ENCODE measurements at regions not wholly inside any gene's neighbourhood (a gene's known extent, or its start where the extent isn't known, plus 50 kb on each side); places are given as distances from the start of the nearest gene placed in this dataset.
A peak's percentile ranks its signal among the peaks of the same experiment; 100 is the strongest.

GRCh38 chr6:170186941-170187668 lies 103.8 kb downstream of the DLL1 start:
- no peak overlapping the region for H2AFZ ChIP-seq (ENCODE audit: low read length)
- FAIRE-seq = no peak
- POLR2A ChIA-PET (ENCODE audit: partially characterized antibody) = no interaction called here

More at GRCh38 chr6:170186941-170187668, 103.8 kb downstream of the DLL1 start:
- Histone ChIP-seq H3K23ac (ENCODE audit: insufficient read length) (no peak overlapping the region), H3K4me2 (ENCODE audit: insufficient read depth in 1 of 2, low read depth in 2 of 2, low read length in 2 of 2) (no peak overlapping the region), H2BK20ac (ENCODE audit: low read length) (no peak overlapping the region), H3K79me1 (ENCODE audit: low read depth, low read length) (no peaks in the 10 kb centered on the region), H3K27me3 (replicated peaks in 1 of 4; ENCODE audit: control insufficient read depth in 3 of 4, extremely low read depth in 1 of 4, insufficient read depth in 3 of 4, low read length in 3 of 4) (0 out of 7 replicates have a peak, but pooled peaks cover 0 to 2% (median 0%) of the 10 kb centered on the region in 4 experiments), H3K4me3 (ENCODE audit: extremely low read depth in 1 of 4, insufficient read depth in 2 of 4, low read depth in 3 of 4, low read length in 4 of 4) (no peak overlapping the region), H2AK5ac (ENCODE audit: low read depth, low read length) (no peak overlapping the region), H3K23me2 (ENCODE audit: low read depth, low read length) (peaks cover 4% of the 10 kb centered on the region; the same call in 1 of the 2 replicates), H3K4me1 (replicated peaks in 1 of 4; ENCODE audit: control insufficient read depth in 3 of 4, insufficient read depth in 4 of 4, low read length in 3 of 4) (peaks cover 0 to 3% (median 0%) of the 10 kb centered on the region in 4 experiments; a peak in 1 of 7 replicates), H3K36me3 (ENCODE audit: control insufficient read depth in 2 of 4, insufficient read depth in 4 of 4, low read length in 3 of 4) (no peaks in the 10 kb centered on the region), H3K14ac (ENCODE audit: insufficient read length) (no peak overlapping the region), H3K56ac (replicated peaks; ENCODE audit: insufficient read length, low read depth, low read length) (no peak overlapping the region), H3K4ac (replicated peaks; ENCODE audit: insufficient read length, low read depth, low read length) (no peak overlapping the region), H2BK15ac (ENCODE audit: low read length) (no peak overlapping the region), H4K91ac (replicated peaks; ENCODE audit: insufficient read length, low read length) (no peak overlapping the region), H3K79me2 (ENCODE audit: control insufficient read depth in 1 of 2, insufficient read depth in 2 of 2, low read length in 2 of 2) (no peaks in the 10 kb centered on the region), H4K20me1 (replicated peaks in 1 of 2; ENCODE audit: control insufficient read depth in 1 of 2, insufficient read depth in 2 of 2, low read length in 2 of 2) (peaks cover 0 to 3% of the 10 kb centered on the region in 2 experiments), H4K8ac (ENCODE audit: extremely low read depth, insufficient read depth, low read length) (no peak overlapping the region), H3K27ac (ENCODE audit: low read depth, low read length) (no peak overlapping the region), H2BK12ac (ENCODE audit: low read depth, low read length) (no peak overlapping the region), H3K9ac (replicated peaks in 1 of 4; ENCODE audit: extremely low read depth in 1 of 4, low read depth in 3 of 4, low read length in 3 of 4) (no peak overlapping the region), H3K18ac (ENCODE audit: extremely low read depth, low read length) (no peak overlapping the region), H2BK5ac (ENCODE audit: low read depth, low read length) (no peak overlapping the region), H2BK120ac (replicated peaks; ENCODE audit: low read depth, low read length) (no peak overlapping the region), H3K9me3 (ENCODE audit: insufficient read depth in 2 of 2, low read depth in 1 of 2, low read length in 1 of 2) (no peaks in the 10 kb centered on the region; a peak in 1 of 4 replicates), H4K5ac (ENCODE audit: insufficient read length, low read depth, low read length) (no peak overlapping the region)
- TF ChIP-seq CHD2 (IDR thresholded peaks at IDR 0.05; ENCODE audit: low read length) = no peak
- no peak for TF ChIP-seq BCL11A (IDR thresholded peaks at IDR 0.05; ENCODE audit: low read depth in 2 of 2, low read length in 2 of 2)
- no peak for TF ChIP-seq POLR2A (IDR thresholded peaks at IDR 0.05; ENCODE audit: control extremely low read depth in 1 of 2, low read depth in 2 of 2, low read length in 2 of 2)
- peak in 1 of 2 experiments; percentile 33 for DNase-seq (ENCODE audit: low read depth in 1 of 2, low spot score in 2 of 2)
- WGBS, 2 experiments (ENCODE audit: extremely low coverage in 1 of 2, insufficient coverage in 1 of 2, insufficient read length in 1 of 2, insufficient replicate concordance in 2 of 2, low coverage in 1 of 2, low lambda C conversion rate in 2 of 2, missing lambda C conversion rate in 1 of 2) = 90% methylated on average over 13 of the region's 18 CpGs; no CpG with 5 or more reads in 1 of the 2 experiments
- CTCF ChIA-PET (ENCODE audit: partially characterized antibody) = interaction anchor here (1.1 kb wide), 1 partner anchor 685 kb away, joined by 3 read pairs; no protein-coding TSS in a partner anchor

Measured in H1 (cell line).